ENCODE measurements at regions not wholly inside any gene's neighbourhood (a gene's known extent, or its start where the extent isn't known, plus 50 kb on each side); places are given as distances from the start of the nearest gene placed in this dataset.

- TF ChIP-seq CBX5 (IDR thresholded peaks at IDR 0.05; ENCODE audit: low read depth, low read length) (no peak), SIX5 (IDR thresholded peaks at IDR 0.05; ENCODE audit: low read depth, low read length) (no peak)
Measured at GRCh38 chr15:70272565-70273355, 175.0 kb upstream of the TLE3 start (continued).

Data from H1 (cell line).